Natural killer cell (primary cell): ENCODE measurements at regions not wholly inside any gene's neighbourhood (a gene's known extent, or its start where the extent isn't known, plus 50 kb on each side); places are given as distances from the start of the nearest gene placed in this dataset.

Source experiments
- ATAC-seq, 3 donors: fragments of 150-1000 bp in 2 of 3; fragments of 200-7000 bp in 1 of 3; cut with Tn5 transposase; 1 replicate in 1 of 3; 2 replicates in 2 of 3; pipeline ENCODE4 v1.10.0; 2021; ENCODE audit warnings: mild to moderate bottlenecking in 2 of 3, moderate library complexity in 2 of 3
- DNase-seq, 2 donors: peaks; one replicate each; pipeline versions ENCODE4 v3.0.0 to v3.0.0-alpha.2; 2013 to 2021; ENCODE audit warnings: mixed read lengths in 1 of 2
- H3K27ac ChIP-seq: one replicate; pipeline ENCODE4 v1.5.1; 2013; ENCODE audit warnings: mild to moderate bottlenecking, low read length
- H3K27me3 ChIP-seq: one replicate; pipeline ENCODE4 v1.6.1; 2013; ENCODE audit warnings: low read length; ENCODE audit not compliant: control insufficient read depth, insufficient read depth
- H3K36me3 ChIP-seq: one replicate; pipeline ENCODE4 v1.6.1; 2013; ENCODE audit warnings: low read length; ENCODE audit not compliant: control insufficient read depth, insufficient read depth
- H3K4me1 ChIP-seq: one replicate; pipeline ENCODE4 v1.6.1; 2013; ENCODE audit warnings: low read length; ENCODE audit not compliant: control insufficient read depth, insufficient read depth
- H3K4me3 ChIP-seq: one replicate; pipeline ENCODE4 v1.5.1; 2013; ENCODE audit warnings: low read length
- H3K9me3 ChIP-seq: one replicate; pipeline ENCODE4 v1.6.1; 2013; ENCODE audit warnings: low read length; ENCODE audit not compliant: control insufficient read depth, insufficient read depth
- H3K27ac Mint-ChIP-seq, 2 donors: one replicate each; pipeline ENCODE4 v1.8.0; 2022; ENCODE audit warnings: mild to moderate bottlenecking in 2 of 2, mixed read lengths in 2 of 2, moderate library complexity in 1 of 2
- H3K27me3 Mint-ChIP-seq, 2 donors: one replicate each; pipeline ENCODE4 v1.8.0; 2022; ENCODE audit warnings: low read depth in 2 of 2, mixed read lengths in 2 of 2
- H3K36me3 Mint-ChIP-seq: one replicate; pipeline ENCODE4 v1.8.0; 2022; ENCODE audit warnings: mixed read lengths
- H3K4me1 Mint-ChIP-seq, 2 donors: one replicate each; pipeline ENCODE4 v1.8.0; 2022; ENCODE audit warnings: mixed read lengths in 2 of 2
- H3K4me3 Mint-ChIP-seq: one replicate; pipeline ENCODE4 v1.8.0; 2022; ENCODE audit warnings: mild to moderate bottlenecking, moderate library complexity, mixed read lengths
- H3K9me3 Mint-ChIP-seq, 2 donors: one replicate each; pipeline ENCODE4 v1.8.0; 2022; ENCODE audit warnings: mixed read lengths in 2 of 2
- CTCF ChIP-seq: fragments of 200-600 bp; IDR thresholded peaks from one replicate; pipeline ENCODE4 v1.8.0; 2022; ENCODE audit warnings: antibody characterized with exemption
- WGBS: methylation state at CpG from one replicate; pipeline ENCODE4 v1.1.7; 2013; ENCODE audit warnings: missing lambda C conversion rate; ENCODE audit not compliant: insufficient coverage; 5-methylcytosine and 5-hydroxymethylcytosine counted together
- intact Hi-C: fragments of 100-400 bp; cut with micrococcal nuclease; formaldehyde crosslinking; loops from one replicate; pipeline ENCODE4 v1.14.2; 2022

GRCh38 chr2:138071720-138072719 lies 107.7 kb downstream of the HNMT start:
- no peaks in the 10 kb centered on the region for H3K27me3 Mint-ChIP-seq
- no peaks in the 10 kb centered on the region for H3K27me3 ChIP-seq
- H3K36me3 Mint-ChIP-seq: no peaks in the 10 kb centered on the region
- no peaks in the 10 kb centered on the region for H3K4me1 Mint-ChIP-seq
- peaks cover 12 to 13% of the 10 kb centered on the region in 2 donors for H3K9me3 Mint-ChIP-seq
- H3K36me3 ChIP-seq: no peaks in the 10 kb centered on the region
- H3K9me3 ChIP-seq: peaks cover 12% of the 10 kb centered on the region
- TF ChIP-seq CTCF: no peak
- ATAC-seq (no peak), DNase-seq (no peak)
- H3K27ac ChIP-seq: no peak overlapping the region
- H3K27ac Mint-ChIP-seq: no peak overlapping the region
- intact Hi-C loops: no loop called here
- H3K4me3 Mint-ChIP-seq: no peak overlapping the region
- no peaks in the 10 kb centered on the region for H3K4me1 ChIP-seq
- H3K4me3 ChIP-seq: no peak overlapping the region
- WGBS: 77% methylated on average over 7 of the region's 7 CpGs

GRCh38 chr2:138078153-138078552 lies 113.9 kb downstream of the HNMT start:
- peaks cover 8 to 12% of the 10 kb centered on the region in 2 donors for H3K9me3 Mint-ChIP-seq
- H3K4me1 ChIP-seq: no peaks in the 10 kb centered on the region
- H3K4me3 Mint-ChIP-seq: no peak overlapping the region
- intact Hi-C loops: no loop called here
- no peak overlapping the region for H3K27ac ChIP-seq
- H3K9me3 ChIP-seq: no peaks in the 10 kb centered on the region
- no peak overlapping the region for H3K27ac Mint-ChIP-seq
- H3K27me3 ChIP-seq: no peaks in the 10 kb centered on the region
- no peaks in the 10 kb centered on the region for H3K4me1 Mint-ChIP-seq
- H3K36me3 Mint-ChIP-seq: no peaks in the 10 kb centered on the region
- no peak overlapping the region for H3K4me3 ChIP-seq
- no peaks in the 10 kb centered on the region for H3K27me3 Mint-ChIP-seq
- no peak for TF ChIP-seq CTCF
- DNase-seq (no peak), ATAC-seq (no peak)
- H3K36me3 ChIP-seq: no peaks in the 10 kb centered on the region
- WGBS: 68% methylated on average over 2 of the region's 3 CpGs

GRCh38 chr2:138079976-138080375 lies 115.7 kb downstream of the HNMT start:
- intact Hi-C loops: no loop called here
- Histone ChIP-seq H3K27me3 (no peaks in the 10 kb centered on the region), H3K36me3 (no peaks in the 10 kb centered on the region), H3K4me1 (no peaks in the 10 kb centered on the region), H3K4me3 (no peak overlapping the region), H3K27ac (no peak overlapping the region), H3K9me3 (no peaks in the 10 kb centered on the region)
- no CpG with 5 or more reads among the region's 2 CpGs for WGBS
- Mint-ChIP-seq H3K36me3 (no peaks in the 10 kb centered on the region), H3K4me3 (no peak overlapping the region), H3K4me1 (no peaks in the 10 kb centered on the region), H3K27ac (no peak overlapping the region), H3K27me3 (no peaks in the 10 kb centered on the region), H3K9me3 (peaks cover 8 to 12% of the 10 kb centered on the region in 2 donors)
- no peak for TF ChIP-seq CTCF
- no peak for DNase-seq
- no peak for ATAC-seq
